ENCODE measurements at regions not wholly inside any gene's neighbourhood (a gene's known extent, or its start where the extent isn't known, plus 50 kb on each side); places are given as distances from the start of the nearest gene placed in this dataset.

- no peak for TF ChIP-seq SIN3A (IDR thresholded peaks at IDR 0.05; ENCODE audit: borderline replicate concordance, insufficient read depth, low read length)
- TF ChIP-seq FOXP2 (optimal IDR thresholded peaks at IDR 0.05; ENCODE audit: borderline replicate concordance, extremely low read depth, extremely low read length, insufficient read depth) = no peak
- no peak for TF ChIP-seq REST (IDR thresholded peaks at IDR 0.05; ENCODE audit: insufficient read depth in 1 of 2, low read depth in 2 of 2, low read length in 2 of 2)
- TF ChIP-seq POLR2AphosphoS5 (IDR thresholded peaks at IDR 0.05; ENCODE audit: low read depth, low read length) = no peak
- no peak for TF ChIP-seq TAF1 (IDR thresholded peaks at IDR 0.05; ENCODE audit: borderline replicate concordance, insufficient read depth, low read length)
These were observed 190.9 kb downstream of the HS3ST3A1 start for GRCh38 chr17:13410874-13411273.

GRCh38 chr17:13410214-13410613 is 191.5 kb downstream of the HS3ST3A1 start:
- no peak for TF ChIP-seq REST (IDR thresholded peaks at IDR 0.05; ENCODE audit: insufficient read depth in 1 of 2, low read depth in 2 of 2, low read length in 2 of 2)
- no peak for TF ChIP-seq TAF1 (IDR thresholded peaks at IDR 0.05; ENCODE audit: borderline replicate concordance, insufficient read depth, low read length)
- TF ChIP-seq FOXP2 (optimal IDR thresholded peaks at IDR 0.05; ENCODE audit: borderline replicate concordance, extremely low read depth, extremely low read length, insufficient read depth) = no peak
- no peak for TF ChIP-seq POLR2AphosphoS5 (IDR thresholded peaks at IDR 0.05; ENCODE audit: low read depth, low read length)
- no peak for TF ChIP-seq SIN3A (IDR thresholded peaks at IDR 0.05; ENCODE audit: borderline replicate concordance, insufficient read depth, low read length)

- TF ChIP-seq SIN3A (IDR thresholded peaks at IDR 0.05; ENCODE audit: borderline replicate concordance, insufficient read depth, low read length) (no peak), POLR2AphosphoS5 (IDR thresholded peaks at IDR 0.05; ENCODE audit: low read depth, low read length) (no peak), FOXP2 (optimal IDR thresholded peaks at IDR 0.05; ENCODE audit: borderline replicate concordance, extremely low read depth, extremely low read length, insufficient read depth) (no peak), TAF1 (IDR thresholded peaks at IDR 0.05; ENCODE audit: borderline replicate concordance, insufficient read depth, low read length) (no peak), REST (IDR thresholded peaks at IDR 0.05; ENCODE audit: insufficient read depth in 1 of 2, low read depth in 2 of 2, low read length in 2 of 2) (no peak)
These were observed 192.3 kb downstream of the HS3ST3A1 start for GRCh38 chr17:13409455-13409854.

GRCh38 chr17:13407381-13407780 is 194.3 kb downstream of the HS3ST3A1 start:
- no peak for TF ChIP-seq POLR2AphosphoS5 (IDR thresholded peaks at IDR 0.05; ENCODE audit: low read depth, low read length)
- no peak for TF ChIP-seq SIN3A (IDR thresholded peaks at IDR 0.05; ENCODE audit: borderline replicate concordance, insufficient read depth, low read length)
- TF ChIP-seq FOXP2 (optimal IDR thresholded peaks at IDR 0.05; ENCODE audit: borderline replicate concordance, extremely low read depth, extremely low read length, insufficient read depth) = no peak
- TF ChIP-seq REST (IDR thresholded peaks at IDR 0.05; ENCODE audit: insufficient read depth in 1 of 2, low read depth in 2 of 2, low read length in 2 of 2) = no peak
- TF ChIP-seq TAF1 (IDR thresholded peaks at IDR 0.05; ENCODE audit: borderline replicate concordance, insufficient read depth, low read length) = no peak

- TF ChIP-seq REST (IDR thresholded peaks at IDR 0.05; ENCODE audit: insufficient read depth in 1 of 2, low read depth in 2 of 2, low read length in 2 of 2) (no peak), FOXP2 (optimal IDR thresholded peaks at IDR 0.05; ENCODE audit: borderline replicate concordance, extremely low read depth, extremely low read length, insufficient read depth) (no peak), POLR2AphosphoS5 (IDR thresholded peaks at IDR 0.05; ENCODE audit: low read depth, low read length) (no peak), SIN3A (IDR thresholded peaks at IDR 0.05; ENCODE audit: borderline replicate concordance, insufficient read depth, low read length) (no peak), TAF1 (IDR thresholded peaks at IDR 0.05; ENCODE audit: borderline replicate concordance, insufficient read depth, low read length) (no peak)
These were observed 195.9 kb downstream of the HS3ST3A1 start for GRCh38 chr17:13405807-13406206.
